ENCODE measurements at regions not wholly inside any gene's neighbourhood (a gene's known extent, or its start where the extent isn't known, plus 50 kb on each side); places are given as distances from the start of the nearest gene placed in this dataset.

DNA sequence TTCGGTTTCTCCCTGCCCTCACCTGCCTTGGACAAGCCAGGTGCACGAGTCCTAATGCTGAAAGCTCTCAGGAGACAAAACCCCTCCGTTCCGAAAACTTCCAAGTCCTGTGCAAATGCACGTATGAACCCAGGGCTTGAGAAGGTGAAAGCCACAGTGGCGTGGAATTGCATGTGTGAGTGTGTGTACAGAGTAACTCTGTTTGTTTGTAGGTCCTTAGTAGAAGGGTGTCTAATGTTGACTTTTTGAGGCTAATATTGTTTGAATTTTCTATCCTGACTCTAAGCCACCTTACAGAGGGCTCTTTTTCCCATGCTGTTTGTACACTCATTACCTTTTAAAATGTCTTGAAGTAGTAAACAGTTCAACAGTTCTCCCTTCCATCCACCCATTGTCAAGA, 129.1 kb downstream of the FOXA2 start:
- Histone ChIP-seq H3K27ac (replicated peaks) (no peak overlapping the region), H3K4me3 (replicated peaks; ENCODE audit: insufficient read depth, low read length) (no peak overlapping the region), H3K27me3 (ENCODE audit: insufficient read depth, poor library complexity, severe bottlenecking) (peaks cover 4% of the 10 kb centered on the region)
- TF ChIP-seq POLR2AphosphoS5 (IDR thresholded peaks at IDR 0.05; ENCODE audit: low read depth), result no peak
- TF ChIP-seq REST (IDR thresholded peaks at IDR 0.05; ENCODE audit: insufficient replicate concordance, low read depth), result no peak
- TF ChIP-seq CTCF (IDR thresholded peaks at IDR 0.05; ENCODE audit: insufficient read depth, low read length), result no peak
- TF ChIP-seq GABPA (IDR thresholded peaks at IDR 0.05; ENCODE audit: low read depth), result no peak
- TF ChIP-seq SPI1 (IDR thresholded peaks at IDR 0.05; ENCODE audit: borderline replicate concordance, low read depth), result no peak
- DNase-seq (ENCODE audit: low read depth in 1 of 2, low spot score in 1 of 2), result no peak

- H3K27ac ChIP-seq (replicated peaks), result no peak overlapping the region
- H3K27me3 ChIP-seq (ENCODE audit: insufficient read depth, poor library complexity, severe bottlenecking), result peaks cover 4% of the 10 kb centered on the region
- DNase-seq (ENCODE audit: low read depth in 1 of 2, low spot score in 1 of 2), result no peak
- TF ChIP-seq GABPA (IDR thresholded peaks at IDR 0.05; ENCODE audit: low read depth) (no peak), POLR2AphosphoS5 (IDR thresholded peaks at IDR 0.05; ENCODE audit: low read depth) (no peak), REST (IDR thresholded peaks at IDR 0.05; ENCODE audit: insufficient replicate concordance, low read depth) (no peak), CTCF (IDR thresholded peaks at IDR 0.05; ENCODE audit: insufficient read depth, low read length) (no peak), SPI1 (IDR thresholded peaks at IDR 0.05; ENCODE audit: borderline replicate concordance, low read depth) (no peak)
- no peak overlapping the region for H3K4me3 ChIP-seq (replicated peaks; ENCODE audit: insufficient read depth, low read length)
These were observed 130.9 kb downstream of the FOXA2 start for GRCh38 chr20:22453244-22454080.

- H3K27me3 ChIP-seq (ENCODE audit: insufficient read depth, poor library complexity, severe bottlenecking), result peaks cover 4% of the 10 kb centered on the region
- H3K27ac ChIP-seq (replicated peaks), result no peak overlapping the region
- TF ChIP-seq POLR2AphosphoS5 (IDR thresholded peaks at IDR 0.05; ENCODE audit: low read depth), result no peak
- no peak for TF ChIP-seq CTCF (IDR thresholded peaks at IDR 0.05; ENCODE audit: insufficient read depth, low read length)
- TF ChIP-seq SPI1 (IDR thresholded peaks at IDR 0.05; ENCODE audit: borderline replicate concordance, low read depth), result no peak
- no peak for TF ChIP-seq REST (IDR thresholded peaks at IDR 0.05; ENCODE audit: insufficient replicate concordance, low read depth)
- TF ChIP-seq GABPA (IDR thresholded peaks at IDR 0.05; ENCODE audit: low read depth), result no peak
- DNase-seq (ENCODE audit: low read depth in 1 of 2, low spot score in 1 of 2), result no peak
- H3K4me3 ChIP-seq (replicated peaks; ENCODE audit: insufficient read depth, low read length), result no peak overlapping the region
These were observed 131.8 kb downstream of the FOXA2 start for GRCh38 chr20:22452442-22453011.

All from HL-60 (cell line).